ENCODE measurements at regions not wholly inside any gene's neighbourhood (a gene's known extent, or its start where the extent isn't known, plus 50 kb on each side); places are given as distances from the start of the nearest gene placed in this dataset.

DNA sequence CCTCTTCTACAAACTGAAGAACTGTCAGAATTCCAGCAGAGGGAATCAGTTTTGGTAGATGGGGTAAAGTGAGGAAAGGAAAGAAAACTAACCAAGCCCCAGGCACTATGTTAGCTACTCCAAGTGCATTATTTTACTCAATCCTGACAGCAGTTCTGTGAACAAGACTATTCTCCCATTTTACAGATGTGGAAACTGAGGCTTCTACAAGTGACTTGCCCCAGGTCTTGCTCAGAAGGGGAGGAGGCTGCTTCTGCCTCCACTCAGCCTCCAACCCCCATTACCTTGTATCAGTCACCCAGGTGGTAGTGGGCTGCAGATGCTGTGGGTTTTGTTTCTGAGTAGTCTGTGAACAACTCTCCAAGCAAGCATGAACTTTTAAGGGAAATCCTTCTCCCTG lies 315.2 kb upstream of the MAF start:
- ChIA-PET POLR2A (ENCODE audit: unreplicated experiment) (no interaction called here), CTCF (no interaction called here)
- H3K4me3 ChIP-seq, result no peak overlapping the region
- no peaks in the 10 kb centered on the region for H3K79me2 ChIP-seq (ENCODE audit: low read depth)
- H3K9me3 ChIP-seq (ENCODE audit: insufficient read depth, low read depth), result no peaks in the 10 kb centered on the region
- DNase-seq, result no peak
- H3K4me1 ChIP-seq (replicated peaks; ENCODE audit: insufficient read depth), result no peaks in the 10 kb centered on the region
- TF ChIP-seq, protein P1, sequence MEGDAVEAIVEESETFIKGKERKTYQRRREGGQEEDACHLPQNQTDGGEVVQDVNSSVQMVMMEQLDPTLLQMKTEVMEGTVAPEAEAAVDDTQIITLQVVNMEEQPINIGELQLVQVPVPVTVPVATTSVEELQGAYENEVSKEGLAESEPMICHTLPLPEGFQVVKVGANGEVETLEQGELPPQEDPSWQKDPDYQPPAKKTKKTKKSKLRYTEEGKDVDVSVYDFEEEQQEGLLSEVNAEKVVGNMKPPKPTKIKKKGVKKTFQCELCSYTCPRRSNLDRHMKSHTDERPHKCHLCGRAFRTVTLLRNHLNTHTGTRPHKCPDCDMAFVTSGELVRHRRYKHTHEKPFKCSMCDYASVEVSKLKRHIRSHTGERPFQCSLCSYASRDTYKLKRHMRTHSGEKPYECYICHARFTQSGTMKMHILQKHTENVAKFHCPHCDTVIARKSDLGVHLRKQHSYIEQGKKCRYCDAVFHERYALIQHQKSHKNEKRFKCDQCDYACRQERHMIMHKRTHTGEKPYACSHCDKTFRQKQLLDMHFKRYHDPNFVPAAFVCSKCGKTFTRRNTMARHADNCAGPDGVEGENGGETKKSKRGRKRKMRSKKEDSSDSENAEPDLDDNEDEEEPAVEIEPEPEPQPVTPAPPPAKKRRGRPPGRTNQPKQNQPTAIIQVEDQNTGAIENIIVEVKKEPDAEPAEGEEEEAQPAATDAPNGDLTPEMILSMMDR (conservative IDR thresholded peaks at IDR 0.05), result no peak
- TF ChIP-seq EZH2 (IDR thresholded peaks at IDR 0.05; ENCODE audit: low read depth), result no peak
- no peaks in the 10 kb centered on the region for H3F3A ChIP-seq (ENCODE audit: insufficient read depth, low read depth)
- no peak overlapping the region for H2AFZ ChIP-seq
- no peak overlapping the region for H3K27ac ChIP-seq
- H3K9me2 ChIP-seq (ENCODE audit: insufficient read depth), result no peaks in the 10 kb centered on the region
- H3K4me2 ChIP-seq, result no peak overlapping the region
- BruUV-seq (replicated peaks), result no TSS peak
- no peaks in the 10 kb centered on the region for H4K20me1 ChIP-seq (ENCODE audit: insufficient read depth)
- no peaks in the 10 kb centered on the region for H3K36me3 ChIP-seq (ENCODE audit: low read depth)
- H3K27me3 ChIP-seq (ENCODE audit: insufficient read depth, low read depth), result peaks cover 26% of the 10 kb centered on the region; the same call in 1 of the 2 replicates
- intact Hi-C loops (cut with micrococcal nuclease; ENCODE audit: unreplicated experiment), result no loop called here

DNA sequence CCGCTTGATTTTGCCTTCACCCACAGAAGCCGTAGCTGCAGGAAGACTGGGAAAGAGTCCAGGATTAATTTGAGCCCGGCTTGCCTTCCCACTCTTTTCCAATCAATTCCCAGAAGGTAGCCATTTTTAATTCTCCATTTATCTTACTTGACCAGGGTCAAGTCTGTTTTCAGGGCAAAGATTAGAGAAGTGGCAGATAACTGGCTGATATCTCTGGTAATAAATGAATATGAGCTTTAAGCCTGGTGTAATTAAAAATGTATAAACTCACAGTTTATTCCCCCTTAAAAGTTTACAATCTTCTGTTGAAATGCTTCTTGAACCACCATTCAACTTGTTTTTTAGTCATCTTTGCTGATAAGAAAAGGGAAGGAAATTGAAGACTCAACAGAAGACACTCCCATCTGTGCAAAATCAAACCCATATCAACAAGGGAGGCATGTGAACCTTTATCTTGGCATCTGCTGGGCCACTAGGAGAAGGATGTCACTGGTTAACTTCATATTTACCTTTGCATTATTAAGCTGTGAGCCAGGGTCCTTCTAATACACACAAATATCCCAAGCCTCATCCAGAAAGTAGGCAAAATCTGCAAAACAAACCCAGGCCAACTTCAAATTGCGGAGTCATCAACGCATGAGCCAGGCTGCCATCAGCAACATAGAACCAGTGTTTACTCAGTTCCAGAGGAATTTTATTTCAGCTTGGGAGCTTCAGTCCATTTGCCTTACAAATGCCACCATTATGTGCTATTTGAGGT lies 314.6 kb upstream of the MAF start:
- Histone ChIP-seq H3K4me1 (replicated peaks; ENCODE audit: insufficient read depth) (no peaks in the 10 kb centered on the region), H3F3A (ENCODE audit: insufficient read depth, low read depth) (no peaks in the 10 kb centered on the region), H3K27me3 (ENCODE audit: insufficient read depth, low read depth) (peaks cover 29% of the 10 kb centered on the region; the same call in 1 of the 2 replicates), H3K79me2 (ENCODE audit: low read depth) (no peaks in the 10 kb centered on the region), H4K20me1 (ENCODE audit: insufficient read depth) (no peaks in the 10 kb centered on the region), H3K9me2 (ENCODE audit: insufficient read depth) (no peaks in the 10 kb centered on the region), H3K4me2 (no peak overlapping the region), H3K36me3 (ENCODE audit: low read depth) (no peaks in the 10 kb centered on the region), H3K9me3 (ENCODE audit: insufficient read depth, low read depth) (no peaks in the 10 kb centered on the region), H3K27ac (no peak overlapping the region), H2AFZ (no peak overlapping the region), H3K4me3 (no peak overlapping the region)
- no peak for DNase-seq
- TF ChIP-seq, protein P1 (conservative IDR thresholded peaks at IDR 0.05), result no peak
- TF ChIP-seq EZH2 (IDR thresholded peaks at IDR 0.05; ENCODE audit: low read depth), result no peak
- no TSS peak for BruUV-seq (replicated peaks)
- CTCF ChIA-PET, result no interaction called here
- POLR2A ChIA-PET (ENCODE audit: unreplicated experiment), result no interaction called here
- intact Hi-C loops (cut with micrococcal nuclease; ENCODE audit: unreplicated experiment), result no loop called here

DNA sequence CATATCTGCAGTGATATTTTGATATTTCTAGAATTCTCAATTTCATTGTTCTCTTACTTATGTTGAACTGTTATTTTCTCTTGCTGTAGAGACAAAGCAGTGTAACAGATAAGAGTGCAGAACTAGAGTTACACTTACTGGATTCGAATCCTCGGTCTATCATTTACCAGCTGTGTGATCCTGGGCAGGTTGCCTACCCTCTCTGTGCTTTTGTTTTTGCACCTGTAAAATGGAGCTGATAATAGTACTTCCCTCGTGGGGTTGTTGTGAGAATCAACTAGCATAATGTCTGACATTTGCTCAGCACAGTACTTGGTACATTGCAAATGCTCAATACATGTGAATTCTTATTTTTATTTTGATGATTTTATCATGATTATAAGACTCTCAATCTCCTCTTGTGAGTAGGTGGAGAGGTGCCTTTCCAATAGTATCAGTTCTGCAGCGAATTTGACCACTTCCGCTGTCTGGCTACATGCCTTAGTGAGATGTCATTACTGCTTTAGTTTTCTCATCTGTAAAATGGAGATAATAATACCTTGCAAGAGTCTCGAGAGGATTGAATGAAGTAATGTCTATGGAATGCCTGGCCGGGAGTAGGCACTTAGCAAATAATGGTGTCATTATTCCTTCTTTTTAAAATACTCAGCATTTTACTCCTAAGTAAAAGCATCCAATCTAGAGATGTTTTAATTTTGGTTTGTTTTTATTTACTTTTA lies 312.2 kb upstream of the MAF start:
- ChIA-PET POLR2A (ENCODE audit: unreplicated experiment) (no interaction called here), CTCF (no interaction called here)
- no peak for DNase-seq

More for the DNA sequence above, 312.2 kb upstream of the MAF start:
- Histone ChIP-seq H2AFZ (no peak overlapping the region), H3K9me2 (ENCODE audit: insufficient read depth) (no peaks in the 10 kb centered on the region), H3K4me3 (no peak overlapping the region), H3K4me2 (no peak overlapping the region), H3K79me2 (ENCODE audit: low read depth) (no peaks in the 10 kb centered on the region), H3K27ac (no peak overlapping the region), H3K4me1 (replicated peaks; ENCODE audit: insufficient read depth) (no peaks in the 10 kb centered on the region), H3K36me3 (ENCODE audit: low read depth) (no peaks in the 10 kb centered on the region), H3K9me3 (ENCODE audit: insufficient read depth, low read depth) (no peaks in the 10 kb centered on the region), H3F3A (ENCODE audit: insufficient read depth, low read depth) (no peaks in the 10 kb centered on the region), H3K27me3 (ENCODE audit: insufficient read depth, low read depth) (peaks cover 36% of the 10 kb centered on the region; the same call in 1 of the 2 replicates), H4K20me1 (ENCODE audit: insufficient read depth) (no peaks in the 10 kb centered on the region)
- TF ChIP-seq, protein P1 (conservative IDR thresholded peaks at IDR 0.05), result no peak
- no peak for TF ChIP-seq EZH2 (IDR thresholded peaks at IDR 0.05; ENCODE audit: low read depth)
- BruUV-seq (replicated peaks), result no TSS peak
- intact Hi-C loops (cut with micrococcal nuclease; ENCODE audit: unreplicated experiment), result no loop called here

All from PC-9 (cell line).